Hepatocyte (in vitro differentiated cells): ENCODE measurements at regions not wholly inside any gene's neighbourhood (a gene's known extent, or its start where the extent isn't known, plus 50 kb on each side); places are given as distances from the start of the nearest gene placed in this dataset.

ENCODE experiments used
- DNase-seq: peaks from one replicate; pipeline ENCODE4 v3.0.0-alpha.2; 2016; ENCODE audit warnings: low spot score
- H2AFZ ChIP-seq: fragments of 200-600 bp; sonication (generic); 2 replicates; pipeline ENCODE4 v1.6.0; 2016; ENCODE audit warnings: antibody characterized with exemption, mild to moderate bottlenecking
- H3K27ac ChIP-seq: fragments of 200-600 bp; sonication (generic); 2 replicates; pipeline ENCODE4 v1.5.1; 2016; ENCODE audit warnings: mild to moderate bottlenecking
- H3K27me3 ChIP-seq: fragments of 200-600 bp; sonication (generic); 2 replicates; pipeline ENCODE4 v1.6.1; 2016
- H3K36me3 ChIP-seq: fragments of 200-600 bp; sonication (generic); replicated peaks from 2 replicates; pipeline ENCODE4 v1.5.1; 2016; ENCODE audit warnings: low read depth; ENCODE audit not compliant: insufficient read depth
- H3K4me1 ChIP-seq: fragments of 200-600 bp; sonication (generic); 2 replicates; pipeline ENCODE4 v1.5.1; 2016; ENCODE audit warnings: mild to moderate bottlenecking, moderate library complexity; ENCODE audit not compliant: insufficient read depth
- H3K4me2 ChIP-seq: fragments of 200-600 bp; sonication (generic); 2 replicates; pipeline ENCODE4 v1.6.0; 2016
- H3K4me3 ChIP-seq: fragments of 200-600 bp; sonication (generic); 2 replicates; pipeline ENCODE4 v1.5.1; 2016; ENCODE audit warnings: mild to moderate bottlenecking
- H3K79me2 ChIP-seq: fragments of 200-600 bp; sonication (generic); 2 replicates; pipeline ENCODE4 v1.6.0; 2017; ENCODE audit warnings: mild to moderate bottlenecking
- H3K9me2 ChIP-seq: fragments of 200-600 bp; sonication (generic); replicated peaks from 2 replicates; pipeline ENCODE4 v1.6.0; 2017; ENCODE audit warnings: mild to moderate bottlenecking; ENCODE audit not compliant: insufficient read depth
- H3K9me3 ChIP-seq: fragments of 200-600 bp; sonication (generic); 2 replicates; pipeline ENCODE4 v1.5.1; 2016; ENCODE audit warnings: low read depth, mild to moderate bottlenecking
- H4K20me1 ChIP-seq: fragments of 200-600 bp; sonication (generic); 2 replicates; pipeline ENCODE4 v1.6.0; 2016; ENCODE audit warnings: mild to moderate bottlenecking; ENCODE audit not compliant: insufficient read depth, poor library complexity, severe bottlenecking
- EZH2 ChIP-seq: fragments of 200-600 bp; sonication (generic); IDR thresholded peaks from 2 replicates; pipeline ENCODE4 v1.6.1; 2016; ENCODE audit warnings: antibody characterized with exemption, mild to moderate bottlenecking, borderline replicate concordance
- EZH2phosphoT487 ChIP-seq: fragments of 200-600 bp; sonication (generic); IDR thresholded peaks from one replicate; pipeline ENCODE4 v1.6.1; 2018; ENCODE audit warnings: antibody characterized with exemption, mild to moderate bottlenecking, low read depth, moderate library complexity; ENCODE audit not compliant: unreplicated experiment, severe bottlenecking
- WGBS: methylation state at CpG from one replicate; pipeline ENCODE4 v1.1.6; 2016; ENCODE audit warnings: low lambda C conversion rate; ENCODE audit errors: missing lambda C conversion rate; 5-methylcytosine and 5-hydroxymethylcytosine counted together
- TF ChIP-seq, protein P1 (sequence below): fragments of 200-600 bp; sonication (generic); IDR thresholded peaks from 2 replicates; pipeline ENCODE4 v1.5.1; 2016; ENCODE audit warnings: antibody characterized with exemption, mild to moderate bottlenecking; ENCODE audit not compliant: poor library complexity

DNA sequence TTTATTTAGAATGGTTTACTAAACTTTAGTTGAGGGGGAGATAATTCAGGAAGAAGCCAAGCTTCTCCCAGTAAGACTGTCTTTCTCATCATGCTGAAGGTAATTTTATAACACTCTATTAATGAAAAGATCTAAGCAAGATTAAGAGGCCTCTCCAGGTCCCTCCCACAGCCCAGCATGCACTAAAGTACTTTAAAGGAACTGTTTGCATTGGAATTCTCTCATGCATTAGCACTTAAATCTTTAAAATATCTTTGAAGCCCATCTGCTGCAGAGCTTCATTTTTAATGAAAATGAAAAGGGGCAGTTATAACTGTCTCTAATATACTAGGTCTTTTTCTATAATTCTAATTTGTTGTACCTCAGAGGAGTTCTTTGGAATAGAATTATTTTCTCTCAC, 1379.1 kb upstream of the ADGRL4 start:
- H3K27me3 ChIP-seq = no peaks in the 10 kb centered on the region
- H3K4me3 ChIP-seq = no peak overlapping the region
- H3K79me2 ChIP-seq = no peaks in the 10 kb centered on the region
- H3K4me1 ChIP-seq = no peaks in the 10 kb centered on the region
- H3K4me2 ChIP-seq = no peak overlapping the region
- H3K9me2 ChIP-seq = no peaks in the 10 kb centered on the region
- no peak overlapping the region for H2AFZ ChIP-seq
- DNase-seq = no peak
- no peak overlapping the region for H3K27ac ChIP-seq
- no peaks in the 10 kb centered on the region for H4K20me1 ChIP-seq
- no peak for TF ChIP-seq EZH2phosphoT487
- TF ChIP-seq, protein P1, sequence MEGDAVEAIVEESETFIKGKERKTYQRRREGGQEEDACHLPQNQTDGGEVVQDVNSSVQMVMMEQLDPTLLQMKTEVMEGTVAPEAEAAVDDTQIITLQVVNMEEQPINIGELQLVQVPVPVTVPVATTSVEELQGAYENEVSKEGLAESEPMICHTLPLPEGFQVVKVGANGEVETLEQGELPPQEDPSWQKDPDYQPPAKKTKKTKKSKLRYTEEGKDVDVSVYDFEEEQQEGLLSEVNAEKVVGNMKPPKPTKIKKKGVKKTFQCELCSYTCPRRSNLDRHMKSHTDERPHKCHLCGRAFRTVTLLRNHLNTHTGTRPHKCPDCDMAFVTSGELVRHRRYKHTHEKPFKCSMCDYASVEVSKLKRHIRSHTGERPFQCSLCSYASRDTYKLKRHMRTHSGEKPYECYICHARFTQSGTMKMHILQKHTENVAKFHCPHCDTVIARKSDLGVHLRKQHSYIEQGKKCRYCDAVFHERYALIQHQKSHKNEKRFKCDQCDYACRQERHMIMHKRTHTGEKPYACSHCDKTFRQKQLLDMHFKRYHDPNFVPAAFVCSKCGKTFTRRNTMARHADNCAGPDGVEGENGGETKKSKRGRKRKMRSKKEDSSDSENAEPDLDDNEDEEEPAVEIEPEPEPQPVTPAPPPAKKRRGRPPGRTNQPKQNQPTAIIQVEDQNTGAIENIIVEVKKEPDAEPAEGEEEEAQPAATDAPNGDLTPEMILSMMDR = no peak
- TF ChIP-seq EZH2 = no peak
- H3K9me3 ChIP-seq = no peaks in the 10 kb centered on the region
- no peaks in the 10 kb centered on the region for H3K36me3 ChIP-seq

DNA sequence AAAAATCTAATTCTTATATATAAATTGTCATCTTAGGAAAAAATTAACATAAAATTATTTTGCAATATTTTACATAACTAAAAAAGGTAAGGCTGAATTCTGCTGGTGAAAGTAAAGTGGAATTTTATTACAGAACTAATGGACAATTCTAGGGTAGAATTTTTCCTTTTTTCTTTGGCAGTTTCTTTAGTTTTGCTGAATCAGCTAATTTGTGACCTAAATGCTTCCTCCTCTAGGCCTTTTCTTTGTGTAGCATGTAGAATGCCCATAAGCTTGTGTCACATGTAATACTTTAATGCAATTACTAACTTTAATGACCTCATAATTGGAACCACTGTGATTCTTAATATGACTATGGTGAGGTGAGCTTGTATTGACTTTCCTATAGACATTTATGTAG, 1378.4 kb upstream of the ADGRL4 start:
- Histone ChIP-seq H3K4me3 (no peak overlapping the region), H3K9me3 (no peaks in the 10 kb centered on the region), H3K36me3 (no peaks in the 10 kb centered on the region), H3K27ac (no peak overlapping the region), H3K27me3 (no peaks in the 10 kb centered on the region), H3K79me2 (no peaks in the 10 kb centered on the region), H3K4me2 (no peak overlapping the region), H2AFZ (no peak overlapping the region), H3K4me1 (no peaks in the 10 kb centered on the region), H3K9me2 (no peaks in the 10 kb centered on the region), H4K20me1 (no peaks in the 10 kb centered on the region)
- TF ChIP-seq, protein P1 = no peak
- no peak for TF ChIP-seq EZH2phosphoT487
- TF ChIP-seq EZH2 = no peak
- DNase-seq = no peak

DNA sequence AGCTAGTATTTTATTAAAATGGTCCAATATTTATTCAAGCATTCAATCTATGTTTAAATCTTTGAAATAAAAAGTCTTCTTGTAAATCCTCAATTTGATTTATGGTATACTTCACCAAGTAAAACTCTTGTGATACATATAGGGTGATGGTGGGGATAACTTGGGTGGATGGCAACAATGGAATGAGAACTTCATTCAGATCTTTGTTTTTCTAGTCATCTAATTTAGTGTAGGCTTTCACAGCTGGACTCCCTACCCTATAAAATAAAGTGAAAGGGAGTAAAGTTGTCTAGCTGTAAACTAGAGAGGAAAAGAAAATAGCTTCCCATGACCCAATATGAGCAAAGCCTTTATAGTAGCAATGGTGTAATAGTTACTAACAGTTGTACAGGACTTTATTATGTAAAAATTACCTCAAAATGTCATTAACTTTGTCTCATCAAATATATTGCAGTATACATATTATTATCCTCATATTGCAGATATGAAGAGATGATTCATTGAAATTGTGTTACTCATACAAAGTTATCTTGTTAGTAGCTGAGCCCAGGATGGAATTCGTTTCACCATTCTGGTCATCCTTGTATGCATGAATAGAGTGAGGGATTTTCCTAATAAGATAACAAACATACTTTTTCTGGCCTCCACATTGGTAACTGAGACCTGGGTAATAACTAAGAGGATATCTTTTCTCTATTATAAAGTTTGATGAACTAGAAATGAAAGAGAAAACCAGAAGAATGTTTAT, 1377.7 kb upstream of the ADGRL4 start:
- no peaks in the 10 kb centered on the region for H3K79me2 ChIP-seq
- H3K36me3 ChIP-seq = no peaks in the 10 kb centered on the region
- no peaks in the 10 kb centered on the region for H3K9me2 ChIP-seq
- H3K4me1 ChIP-seq = no peaks in the 10 kb centered on the region
- DNase-seq = no peak
- no peaks in the 10 kb centered on the region for H3K9me3 ChIP-seq
- WGBS = 84% methylated on average over 1 of the region's 1 CpG
- no peaks in the 10 kb centered on the region for H4K20me1 ChIP-seq
- no peak overlapping the region for H2AFZ ChIP-seq
- no peak overlapping the region for H3K27ac ChIP-seq
- TF ChIP-seq, protein P1 = no peak
- TF ChIP-seq EZH2phosphoT487 (no peak), EZH2 (no peak)
- H3K4me2 ChIP-seq = no peak overlapping the region
- no peaks in the 10 kb centered on the region for H3K27me3 ChIP-seq
- no peak overlapping the region for H3K4me3 ChIP-seq

DNA sequence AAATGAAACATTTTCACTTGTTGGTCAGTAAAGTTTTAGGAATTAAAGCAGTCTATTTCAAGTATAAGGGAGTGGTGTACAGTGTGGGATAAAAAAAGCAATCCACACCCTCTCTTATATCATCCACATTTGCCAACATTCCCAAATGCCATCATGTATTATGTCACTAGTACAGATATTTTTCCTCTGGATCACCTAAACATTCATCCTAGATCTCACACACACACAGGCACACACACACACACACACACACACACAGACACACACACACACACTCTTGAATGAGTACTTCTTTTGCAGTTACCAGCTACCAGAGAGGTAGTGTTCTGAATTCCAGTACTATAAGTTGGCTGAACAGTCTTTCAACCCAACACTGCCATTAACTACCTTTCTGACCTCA, 1369.1 kb upstream of the ADGRL4 start:
- no peak for DNase-seq
- Histone ChIP-seq H4K20me1 (no peaks in the 10 kb centered on the region), H3K27ac (no peak overlapping the region), H3K4me2 (no peak overlapping the region), H3K27me3 (no peaks in the 10 kb centered on the region), H3K4me3 (no peak overlapping the region), H3K9me3 (no peaks in the 10 kb centered on the region), H2AFZ (no peak overlapping the region), H3K4me1 (no peaks in the 10 kb centered on the region), H3K79me2 (no peaks in the 10 kb centered on the region), H3K36me3 (no peaks in the 10 kb centered on the region), H3K9me2 (no peaks in the 10 kb centered on the region)
- TF ChIP-seq EZH2 (no peak), EZH2phosphoT487 (no peak)
- TF ChIP-seq, protein P1 = no peak
